Aorta (tissue), 5 donors: ENCODE measurements at regions not wholly inside any gene's neighbourhood (a gene's known extent, or its start where the extent isn't known, plus 50 kb on each side); places are given as distances from the start of the nearest gene placed in this dataset.

Experiments used
- ATAC-seq: fragments of 200-7000 bp; cut with Tn5 transposase; one replicate; pipeline ENCODE4 v1.9.1; 2022; ENCODE audit warnings: moderate library complexity; ENCODE audit not compliant: low FRiP score
- DNase-seq, 2 donors: peaks; one replicate each; pipeline ENCODE4 v3.0.0-alpha.2; 2020
- H3K27ac ChIP-seq, 2 donors: one replicate each; pipeline ENCODE4 v1.5.1; 2013; ENCODE audit warnings: low read length in 2 of 2, mild to moderate bottlenecking in 2 of 2, moderate library complexity in 2 of 2, control low read depth in 1 of 2, inconsistent platforms in 1 of 2, low read depth in 1 of 2
- H3K27me3 ChIP-seq, 2 donors: one replicate each; pipeline ENCODE4 v1.6.1; 2013; ENCODE audit warnings: control low read depth in 1 of 2, low read length in 1 of 2, mild to moderate bottlenecking in 1 of 2, moderate library complexity in 1 of 2; ENCODE audit not compliant: insufficient read depth in 2 of 2, control insufficient read depth in 1 of 2
- H3K36me3 ChIP-seq, 2 donors: one replicate each; pipeline ENCODE4 v1.6.1; 2013; ENCODE audit warnings: control low read depth in 1 of 2, low read length in 1 of 2, mild to moderate bottlenecking in 1 of 2; ENCODE audit not compliant: insufficient read depth in 2 of 2, control insufficient read depth in 1 of 2
- H3K4me1 ChIP-seq, 2 donors: one replicate each; pipeline ENCODE4 v1.6.1; 2013; ENCODE audit warnings: low read length in 2 of 2, control low read depth in 1 of 2, mild to moderate bottlenecking in 1 of 2, moderate library complexity in 1 of 2; ENCODE audit not compliant: insufficient read depth in 2 of 2, control insufficient read depth in 1 of 2
- H3K4me3 ChIP-seq, 2 donors: one replicate each; pipeline ENCODE4 v1.5.1; 2013; ENCODE audit warnings: low read length in 2 of 2, control low read depth in 1 of 2, mild to moderate bottlenecking in 1 of 2
- H3K9me3 ChIP-seq: one replicate; pipeline ENCODE4 v1.6.1; 2013; ENCODE audit warnings: mild to moderate bottlenecking, low read length; ENCODE audit not compliant: control insufficient read depth
- WGBS, 2 donors: extraction: QIAGEN DNeasy Blood & Tissue Kit; methylation state at CpG; one replicate each; pipeline ENCODE4 v1.1.7; 2013; 5-methylcytosine and 5-hydroxymethylcytosine counted together
- intact Hi-C, 2 donors: fragments of 100-400 bp; cut with DNase I; formaldehyde crosslinking; loops; one replicate each; pipeline versions ENCODE4 v1.14.2 to v1.15.0; 2022
- donor health status: healthy with polysubstance abuse.
- donor health status: Bipolar disorder and iron deficiency.
- donor health status: DM: no; HTN: no; CAD: no.
- donor health status: DM: no; HTN: no; CAD: no.
- donor health status: DM: yes; HTN: yes; CAD: no.

GRCh38 chr7:130932667-130933432 lies 198.8 kb upstream of the KLF14 start:
- H3K27ac ChIP-seq: no peak overlapping the region
- H3K4me3 ChIP-seq: no peak overlapping the region

GRCh38 chr7:130933919-130934318 lies 199.9 kb upstream of the KLF14 start:
- Histone ChIP-seq H3K4me3 (no peak overlapping the region), H3K9me3 (no peaks in the 10 kb centered on the region), H3K27me3 (no peaks in the 10 kb centered on the region), H3K36me3 (no peaks in the 10 kb centered on the region), H3K27ac (no peak overlapping the region), H3K4me1 (no peaks in the 10 kb centered on the region)
- 86 to 93% methylated on average over 4 of the region's 4 CpGs for WGBS, 2 donors
- ATAC-seq (no peak), DNase-seq (no peak)
- intact Hi-C loops: no loop called here

More at GRCh38 chr7:130932667-130933432, 198.8 kb upstream of the KLF14 start:
- no peaks in the 10 kb centered on the region for H3K27me3 ChIP-seq
- H3K4me1 ChIP-seq: no peaks in the 10 kb centered on the region
- no peak for ATAC-seq
- no peaks in the 10 kb centered on the region for H3K36me3 ChIP-seq
- H3K9me3 ChIP-seq: no peaks in the 10 kb centered on the region
- intact Hi-C loops: no loop called here
- 89 to 94% methylated on average over 11 of the region's 11 CpGs for WGBS, 2 donors
- DNase-seq: no peak

GRCh38 chr7:130935564-130936157 lies 201.7 kb upstream of the KLF14 start:
- Histone ChIP-seq H3K4me1 (peaks cover 0 to 6% of the 10 kb centered on the region in 2 donors), H3K27ac (no peak overlapping the region), H3K9me3 (no peaks in the 10 kb centered on the region), H3K4me3 (no peak overlapping the region), H3K36me3 (no peaks in the 10 kb centered on the region), H3K27me3 (no peaks in the 10 kb centered on the region)
- DNase-seq (no peak), ATAC-seq (no peak)
- WGBS, 2 donors: 93 to 95% methylated on average over 11 of the region's 11 CpGs
- intact Hi-C loops: no loop called here

GRCh38 chr7:130936202-130936931 lies 202.4 kb upstream of the KLF14 start:
- Histone ChIP-seq H3K36me3 (no peaks in the 10 kb centered on the region), H3K4me3 (no peak overlapping the region), H3K4me1 (peaks cover 2 to 6% of the 10 kb centered on the region in 2 donors), H3K27me3 (no peaks in the 10 kb centered on the region), H3K27ac (no peak overlapping the region), H3K9me3 (no peaks in the 10 kb centered on the region)
- DNase-seq: no peak
- 81 to 95% methylated on average over 7 of the region's 7 CpGs for WGBS, 2 donors
- no peak for ATAC-seq
- intact Hi-C loops: no loop called here

GRCh38 chr7:130937016-130937415 lies 203.0 kb upstream of the KLF14 start:
- Histone ChIP-seq H3K4me1 (peaks cover 3 to 6% of the 10 kb centered on the region in 2 donors), H3K9me3 (no peaks in the 10 kb centered on the region), H3K27me3 (no peaks in the 10 kb centered on the region), H3K4me3 (no peak overlapping the region), H3K36me3 (no peaks in the 10 kb centered on the region), H3K27ac (no peak overlapping the region)
- 94 to 99% methylated on average over 2 of the region's 2 CpGs for WGBS, 2 donors
- no peak for DNase-seq
- intact Hi-C loops: no loop called here
- ATAC-seq: no peak

GRCh38 chr7:130937830-130938229 lies 203.8 kb upstream of the KLF14 start:
- DNase-seq: no peak
- Histone ChIP-seq H3K4me1 (peaks cover 3 to 6% of the 10 kb centered on the region in 2 donors), H3K9me3 (no peaks in the 10 kb centered on the region), H3K27me3 (no peaks in the 10 kb centered on the region), H3K27ac (no peak overlapping the region), H3K4me3 (no peak overlapping the region), H3K36me3 (no peaks in the 10 kb centered on the region)
- no peak for ATAC-seq
- intact Hi-C loops: no loop called here
- WGBS, 2 donors: 94 to 99% methylated on average over 3 of the region's 3 CpGs

GRCh38 chr7:130938661-130939060 lies 204.7 kb upstream of the KLF14 start:
- H3K27me3 ChIP-seq: no peaks in the 10 kb centered on the region
- DNase-seq: no peak
- ATAC-seq: no peak
- H3K9me3 ChIP-seq: no peaks in the 10 kb centered on the region
- H3K4me1 ChIP-seq: peaks cover 3 to 6% of the 10 kb centered on the region in 2 donors
- no peak overlapping the region for H3K4me3 ChIP-seq
- no peak overlapping the region for H3K27ac ChIP-seq
- WGBS, 2 donors: 62 to 71% methylated on average over 4 of the region's 4 CpGs
- intact Hi-C loops: no loop called here
- H3K36me3 ChIP-seq: no peaks in the 10 kb centered on the region

GRCh38 chr7:130939321-130940095 lies 205.5 kb upstream of the KLF14 start:
- Histone ChIP-seq H3K27me3 (no peaks in the 10 kb centered on the region), H3K4me1 (peaks cover 3 to 6% of the 10 kb centered on the region in 2 donors), H3K27ac (no peak overlapping the region), H3K36me3 (no peaks in the 10 kb centered on the region), H3K4me3 (no peak overlapping the region), H3K9me3 (no peaks in the 10 kb centered on the region)
- ATAC-seq: no peak
- 66 to 72% methylated on average over 3 of the region's 3 CpGs for WGBS, 2 donors
- intact Hi-C loops: no loop called here
- no peak for DNase-seq
